ENCODE measurements at regions not wholly inside any gene's neighbourhood (a gene's known extent, or its start where the extent isn't known, plus 50 kb on each side); places are given as distances from the start of the nearest gene placed in this dataset.

GRCh38 chr12:42767998-42768397 lies 178.5 kb upstream of the PRICKLE1 start:
- no peak for DNase-seq (ENCODE audit: low read depth)

DNA sequence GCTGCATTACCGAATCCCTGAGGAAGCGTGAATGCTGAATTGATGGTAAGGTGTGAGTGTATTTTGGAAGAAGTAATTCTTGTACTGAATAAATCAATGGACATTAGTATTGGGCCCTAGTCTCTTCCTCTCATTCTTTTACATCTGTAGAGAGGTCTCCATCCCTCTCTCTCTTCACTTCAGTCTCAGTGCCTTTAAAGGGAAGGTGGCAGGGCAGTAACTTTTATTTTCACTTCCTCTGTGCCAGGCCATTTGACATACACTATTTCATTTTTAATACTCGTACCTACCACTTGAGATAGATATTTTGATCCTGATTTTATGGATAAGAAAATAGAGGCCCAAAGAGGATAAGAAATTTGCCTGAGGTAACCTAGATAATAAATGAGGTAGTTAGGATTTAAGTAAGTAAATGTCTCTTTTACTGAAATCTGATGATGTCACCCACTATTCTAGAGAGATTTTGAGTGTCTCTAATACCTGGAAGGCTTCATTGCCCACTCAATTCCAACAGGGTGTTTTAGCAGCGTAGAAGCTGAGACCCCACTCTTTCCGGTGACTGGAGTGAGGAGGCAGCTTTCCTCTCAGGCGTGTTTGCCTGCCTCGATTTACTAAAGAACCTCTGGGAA lies 177.9 kb upstream of the PRICKLE1 start:
- DNase-seq (ENCODE audit: low read depth), result no peak

DNA sequence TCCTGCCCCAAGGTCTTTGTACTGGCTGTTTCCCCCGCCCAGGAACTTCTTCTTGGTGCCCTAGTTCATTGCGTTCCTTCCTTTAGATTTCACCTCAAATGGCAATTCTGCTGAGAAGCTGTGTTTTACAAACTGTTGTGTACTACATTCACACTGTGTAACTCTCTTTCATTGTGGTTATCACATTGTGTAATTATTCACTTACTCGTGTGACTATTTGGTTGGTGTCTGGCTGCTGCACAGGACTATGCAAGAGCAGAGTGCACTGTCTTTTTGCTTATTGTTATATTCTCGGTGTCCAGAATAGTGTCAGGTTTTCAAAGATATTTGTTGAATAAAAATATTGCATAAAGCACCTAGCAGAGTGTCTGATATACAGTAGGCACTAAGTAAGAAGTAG lies 177.2 kb upstream of the PRICKLE1 start:
- DNase-seq (ENCODE audit: low read depth), result no peak

DNA sequence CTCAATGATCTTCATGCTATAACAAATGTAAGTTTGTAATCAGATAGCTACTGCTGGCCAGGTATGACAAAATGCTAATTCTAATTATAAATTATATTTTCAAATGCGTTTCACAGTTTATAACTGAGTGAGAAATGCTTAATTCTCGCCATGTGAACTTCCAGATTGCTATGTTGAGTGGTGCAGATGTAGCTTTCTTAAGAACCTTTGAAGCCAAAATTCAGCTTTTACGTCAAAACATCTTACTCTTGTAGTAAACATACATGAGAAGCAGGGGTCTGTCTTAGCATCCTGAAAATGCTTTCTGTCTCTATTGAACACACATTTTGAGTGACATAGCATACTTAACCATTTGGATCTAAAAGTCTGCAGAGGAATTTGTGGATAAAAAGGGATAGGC lies 176.5 kb upstream of the PRICKLE1 start:
- no peak for DNase-seq (ENCODE audit: low read depth)

DNA sequence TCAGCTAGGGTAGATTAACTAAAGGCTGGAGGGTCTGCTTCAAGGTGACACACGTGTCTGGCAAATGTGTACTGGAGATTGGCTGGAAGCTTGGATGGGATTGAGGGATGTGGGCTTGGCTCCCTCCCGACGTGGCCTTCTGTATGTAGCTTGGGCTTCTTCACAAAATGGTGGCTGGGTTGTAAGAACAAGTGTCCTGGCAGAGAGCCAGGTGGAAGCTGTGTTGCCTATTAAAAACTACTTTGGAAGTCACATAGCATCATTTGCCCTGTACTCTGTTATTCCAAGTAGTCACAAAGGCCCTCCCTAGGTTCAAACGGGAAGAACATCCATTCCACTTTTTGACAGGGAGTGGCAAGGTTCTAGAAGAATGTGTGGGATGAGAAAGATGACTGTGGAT lies 174.1 kb upstream of the PRICKLE1 start:
- no peak for DNase-seq (ENCODE audit: low read depth)

- DNase-seq (ENCODE audit: low read depth), result no peak
Measured at GRCh38 chr12:42762395-42762925, 172.9 kb upstream of the PRICKLE1 start.

DNA sequence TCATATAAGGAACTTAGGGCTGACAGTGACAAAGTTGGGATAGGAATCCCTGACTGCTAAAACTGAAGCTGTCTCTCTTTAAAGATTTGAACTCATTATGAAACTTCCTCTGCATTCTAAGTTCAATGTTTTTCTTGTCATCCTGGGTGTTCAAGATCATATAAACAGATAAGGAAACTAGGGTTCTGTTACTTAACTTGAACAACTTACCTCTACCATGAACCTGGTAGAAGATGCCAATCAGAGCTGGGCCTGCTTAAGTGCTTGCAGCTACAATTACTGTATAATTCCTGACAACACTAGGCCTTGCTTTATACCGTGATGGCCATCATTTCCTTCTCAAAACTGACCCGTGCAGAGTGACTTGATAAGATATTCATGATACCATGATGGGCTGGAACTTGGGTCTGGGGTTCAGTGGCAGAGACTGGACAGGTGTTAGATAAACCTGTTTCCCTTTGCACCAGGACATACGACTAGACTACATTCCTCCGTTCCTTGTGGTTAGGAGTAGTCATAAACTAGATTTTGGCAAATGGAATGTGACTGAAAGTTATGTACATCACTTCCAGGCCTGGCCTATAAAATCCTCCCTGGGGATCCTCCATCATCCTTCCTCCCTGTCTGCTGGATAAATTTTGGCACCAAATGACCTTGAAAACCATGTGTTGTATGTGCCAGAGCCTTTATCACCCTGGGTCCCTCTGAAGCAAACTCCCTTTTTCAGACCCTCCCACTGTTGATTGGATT lies 172.2 kb upstream of the PRICKLE1 start:
- DNase-seq (ENCODE audit: low read depth), result no peak

- DNase-seq (ENCODE audit: low read depth), result no peak
Measured at GRCh38 chr12:42761086-42761485, 171.5 kb upstream of the PRICKLE1 start.

- DNase-seq (ENCODE audit: low read depth), result no peak
Measured at GRCh38 chr12:42760550-42760949, 171.0 kb upstream of the PRICKLE1 start.

GRCh38 chr12:42759622-42760273 lies 170.2 kb upstream of the PRICKLE1 start:
- no peak for DNase-seq (ENCODE audit: low read depth)

DNA sequence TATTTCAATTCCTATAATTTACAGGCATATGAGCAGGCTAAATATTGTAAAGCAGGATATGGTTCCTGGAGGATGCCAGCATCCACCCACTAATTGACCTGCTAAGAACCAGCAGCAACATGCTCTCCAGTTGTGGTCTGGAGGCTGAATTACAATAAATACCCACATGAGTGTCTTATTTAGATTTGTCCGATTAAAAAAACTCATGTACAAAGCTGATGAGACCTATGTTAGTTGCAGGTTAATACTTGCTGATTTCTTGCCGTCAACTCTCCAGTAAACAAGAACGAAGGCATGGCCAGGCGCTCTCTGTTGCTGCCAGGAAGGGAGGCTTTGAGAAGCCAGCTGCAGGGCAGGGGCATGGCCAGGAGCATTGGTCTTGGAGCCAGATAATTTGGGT lies 169.3 kb upstream of the PRICKLE1 start:
- DNase-seq (ENCODE audit: low read depth), result no peak

DNA sequence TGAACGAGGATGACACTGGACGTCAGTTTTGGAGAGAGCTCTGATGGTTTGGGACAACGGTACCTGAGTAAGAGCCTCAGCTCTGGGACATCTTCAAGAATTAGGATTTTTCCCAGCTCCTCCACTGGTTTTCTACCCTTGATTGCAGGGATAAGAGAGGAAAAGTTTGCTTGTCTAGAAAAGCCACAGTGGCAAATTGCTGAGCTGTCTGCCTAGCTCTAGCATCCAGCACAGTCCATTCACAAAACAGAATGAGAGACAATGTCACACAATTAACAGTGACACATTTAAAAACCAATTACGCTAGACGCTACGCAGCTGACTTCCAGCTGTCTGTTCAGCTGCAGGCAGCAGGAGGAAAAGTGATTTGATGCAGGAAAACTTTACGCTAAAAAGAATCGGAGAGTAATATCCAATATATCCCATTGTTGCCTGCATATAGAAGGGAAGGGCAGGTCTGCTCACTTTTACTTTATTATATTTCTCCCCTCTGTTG lies 168.1 kb upstream of the PRICKLE1 start:
- no peak for DNase-seq (ENCODE audit: low read depth)

DNA sequence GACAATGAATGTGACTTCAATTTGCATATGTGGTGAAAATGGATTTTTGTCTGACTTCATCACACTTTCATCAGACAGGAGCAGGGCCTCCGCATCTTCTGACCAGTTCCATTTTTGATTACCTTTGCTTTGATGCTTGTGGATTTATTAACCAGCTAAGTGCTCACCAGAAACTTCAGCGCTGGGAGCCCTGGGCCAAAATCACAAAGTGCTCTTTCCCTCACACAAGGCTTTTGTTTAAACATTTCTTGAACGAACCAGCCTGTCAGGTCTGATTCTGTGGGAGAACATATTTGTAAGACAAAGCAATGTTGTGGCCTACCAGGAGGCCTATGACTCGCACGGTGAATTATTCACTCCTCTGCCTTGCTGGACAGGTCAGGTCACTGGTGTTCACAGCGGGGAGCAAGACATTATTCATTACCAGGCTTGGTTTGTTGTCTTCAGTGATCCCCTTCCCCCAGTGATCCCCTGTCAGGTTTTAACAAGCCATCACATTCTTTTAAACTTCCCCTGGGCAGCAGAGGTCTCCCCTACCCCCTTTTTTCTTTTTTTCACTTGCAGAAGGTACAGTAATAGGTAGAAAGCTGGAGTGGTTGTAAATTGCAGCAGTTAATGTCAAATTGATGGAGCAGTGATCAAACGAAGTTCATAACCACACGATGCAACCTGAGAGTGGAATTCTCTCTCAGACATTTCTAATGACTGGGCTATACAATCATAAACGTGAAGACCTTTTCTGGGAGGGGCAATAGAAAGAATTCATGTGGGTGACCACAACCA lies 167.5 kb upstream of the PRICKLE1 start:
- DNase-seq (ENCODE audit: low read depth), result peak; percentile 87

DNA sequence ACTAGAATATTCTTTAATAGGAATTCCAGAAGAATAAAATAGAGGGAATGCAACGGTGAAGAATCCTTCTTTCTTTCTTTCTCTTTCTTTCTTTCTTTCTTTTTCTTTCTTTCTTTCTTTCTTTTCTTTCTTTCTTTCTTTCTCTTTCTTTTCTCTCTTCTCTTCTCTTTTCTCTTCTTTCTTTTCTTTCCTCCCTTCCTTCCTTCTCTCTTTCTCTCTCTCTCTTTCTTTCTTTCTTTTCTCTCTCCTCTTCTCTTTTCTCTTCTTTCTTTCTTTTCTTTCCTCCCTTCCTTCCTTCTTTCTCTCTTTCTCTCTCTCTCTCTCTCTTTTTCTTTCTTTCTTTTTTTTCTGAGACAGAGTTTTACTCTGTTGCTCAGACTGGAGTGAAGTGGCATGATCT lies 160.8 kb upstream of the PRICKLE1 start:
- no peak for DNase-seq (ENCODE audit: low read depth)

- no peak for DNase-seq (ENCODE audit: low read depth)
Measured at GRCh38 chr12:42749239-42749638, 159.7 kb upstream of the PRICKLE1 start.

DNA sequence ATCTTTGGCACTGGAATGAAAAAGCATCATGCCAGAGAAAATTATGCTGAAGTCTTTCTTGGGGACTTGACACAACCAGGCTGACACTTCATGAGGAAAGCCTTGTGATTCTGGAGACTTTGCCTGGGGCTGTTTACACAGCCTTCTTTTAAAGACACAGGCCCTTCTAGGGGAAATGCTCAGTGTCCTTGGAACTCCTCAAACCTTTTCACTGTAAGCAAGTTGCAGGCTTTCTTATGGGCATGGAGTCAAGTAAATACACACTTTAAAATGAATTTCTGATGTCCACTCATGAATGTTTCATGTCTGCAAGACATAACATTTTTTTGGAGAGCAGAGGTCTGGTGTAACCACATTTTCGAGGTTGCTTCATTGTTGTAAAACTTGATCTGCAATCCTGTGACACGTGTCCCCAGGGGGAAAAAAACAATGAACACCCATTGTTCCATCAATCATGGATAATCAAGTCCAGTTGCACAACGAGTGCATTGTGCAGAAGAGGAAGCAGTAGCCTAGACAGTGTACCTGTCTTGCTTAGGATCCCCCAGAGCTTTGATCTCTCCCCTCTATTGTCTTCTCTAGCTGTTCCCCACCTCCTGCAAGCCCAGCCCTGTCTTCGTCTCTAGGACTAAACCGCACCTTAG lies 155.1 kb upstream of the PRICKLE1 start:
- DNase-seq (ENCODE audit: low read depth), result peak; percentile 79

GRCh38 chr12:42742716-42743115 lies 153.2 kb upstream of the PRICKLE1 start:
- peak; percentile 70 for DNase-seq (ENCODE audit: low read depth)

DNA sequence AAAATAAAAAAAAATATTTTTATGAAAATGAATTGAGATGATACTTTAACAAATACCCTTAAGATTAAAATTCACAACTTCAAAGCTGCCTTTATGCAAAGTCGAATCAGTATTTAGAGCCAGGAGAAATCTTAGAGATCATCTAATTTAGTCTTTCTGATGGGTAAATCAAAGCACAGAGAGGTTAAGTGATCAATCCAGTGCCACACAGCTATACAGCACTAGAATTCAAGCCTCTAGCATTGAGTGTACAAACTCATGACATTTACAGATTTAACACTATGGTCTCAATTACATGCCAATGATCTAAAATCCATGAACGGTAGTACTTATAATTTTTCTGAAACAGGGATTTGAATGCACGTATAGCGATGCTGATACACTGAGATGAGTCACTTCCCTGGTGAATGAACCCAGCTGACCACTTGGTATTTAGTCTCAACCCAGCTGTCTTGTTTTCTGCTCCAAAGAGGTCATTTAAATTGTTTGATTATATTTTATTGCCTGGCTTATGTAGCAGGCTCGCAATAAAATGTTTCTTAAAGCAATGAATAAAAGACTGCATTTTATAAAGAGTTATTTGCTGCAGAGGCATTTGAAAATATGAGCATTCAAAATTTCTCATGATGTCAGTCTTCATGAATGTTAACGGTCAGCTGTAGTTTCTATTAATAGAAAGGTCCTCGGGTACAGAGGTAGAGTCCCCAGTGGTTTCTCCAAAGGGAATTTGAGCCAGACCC lies 152.4 kb upstream of the PRICKLE1 start:
- DNase-seq (ENCODE audit: low read depth), result peak; percentile 80

- no peak for DNase-seq (ENCODE audit: low read depth)
Measured at GRCh38 chr12:42741091-42741490, 151.5 kb upstream of the PRICKLE1 start.

GRCh38 chr12:42737398-42737797 lies 147.9 kb upstream of the PRICKLE1 start:
- no peak for DNase-seq (ENCODE audit: low read depth)

Measured in myocyte (in vitro differentiated cells).